HG02642 (cell line): ENCODE measurements at regions not wholly inside any gene's neighbourhood (a gene's known extent, or its start where the extent isn't known, plus 50 kb on each side); places are given as distances from the start of the nearest gene placed in this dataset.

Experiments used
- ATAC-seq: cut with Tn5 transposase; IDR thresholded peaks from one replicate; pipeline ENCODE4 v1.9.1; 2021; ENCODE audit warnings: mild to moderate bottlenecking; ENCODE audit not compliant: unreplicated experiment, poor library complexity

- no peak for ATAC-seq
Measured at GRCh38 chr1:221841983-221842335, 100.1 kb upstream of the DUSP10 start.

GRCh38 chr1:221841251-221841982 lies 99.5 kb upstream of the DUSP10 start:
- no peak for ATAC-seq

GRCh38 chr1:221840511-221841243 lies 98.8 kb upstream of the DUSP10 start:
- ATAC-seq, result peak; percentile 40

GRCh38 chr1:221839782-221840395 lies 98.0 kb upstream of the DUSP10 start:
- ATAC-seq, result peak; percentile 92

GRCh38 chr1:221839321-221839720 lies 97.4 kb upstream of the DUSP10 start:
- ATAC-seq, result peak; percentile 14

- peak; percentile 35 for ATAC-seq
Measured at GRCh38 chr1:221837896-221838295, 96.0 kb upstream of the DUSP10 start.

GRCh38 chr1:221834698-221835513 lies 93.0 kb upstream of the DUSP10 start:
- ATAC-seq, result no peak

- ATAC-seq, result no peak
Measured at GRCh38 chr1:221832617-221833016, 90.7 kb upstream of the DUSP10 start.

- ATAC-seq, result no peak
Measured at GRCh38 chr1:221832151-221832550, 90.3 kb upstream of the DUSP10 start.

- no peak for ATAC-seq
Measured at GRCh38 chr1:221829327-221830015, 87.6 kb upstream of the DUSP10 start.

GRCh38 chr1:221827307-221827642 lies 85.4 kb upstream of the DUSP10 start:
- no peak for ATAC-seq

- no peak for ATAC-seq
Measured at GRCh38 chr1:221824909-221825308, 83.0 kb upstream of the DUSP10 start.

GRCh38 chr1:221824025-221824424 lies 82.1 kb upstream of the DUSP10 start:
- ATAC-seq, result peak; percentile 54

GRCh38 chr1:221823561-221823960 lies 81.7 kb upstream of the DUSP10 start:
- no peak for ATAC-seq

GRCh38 chr1:221823149-221823548 lies 81.3 kb upstream of the DUSP10 start:
- peak; percentile 79 for ATAC-seq

GRCh38 chr1:221822591-221822990 lies 80.7 kb upstream of the DUSP10 start:
- ATAC-seq, result no peak

GRCh38 chr1:221816899-221817298 lies 75.0 kb upstream of the DUSP10 start:
- no peak for ATAC-seq

GRCh38 chr1:221815660-221816059 lies 73.8 kb upstream of the DUSP10 start:
- ATAC-seq, result no peak

- no peak for ATAC-seq
Measured at GRCh38 chr1:221813887-221814286, 72.0 kb upstream of the DUSP10 start.

GRCh38 chr1:221812905-221813597 lies 71.2 kb upstream of the DUSP10 start:
- no peak for ATAC-seq
